Stomach (tissue), 4 donors: ENCODE measurements at regions not wholly inside any gene's neighbourhood (a gene's known extent, or its start where the extent isn't known, plus 50 kb on each side); places are given as distances from the start of the nearest gene placed in this dataset.

Experiments used
- CTCF ChIP-seq, 7 experiments: fragments of 450-650 bp in 4 of 7; fragments of 200-600 bp in 3 of 7; sonication (generic) in 3 of 7; IDR thresholded peaks; one replicate each; pipeline ENCODE4 v1.5.1; 2016 to 2019; ENCODE audit warnings: antibody characterized with exemption in 7 of 7, control low read depth in 2 of 7, mild to moderate bottlenecking in 1 of 7
- EP300 ChIP-seq: sonication (generic); formaldehyde crosslinking; IDR thresholded peaks from one replicate; pipeline ENCODE4 v1.6.1; 2017; ENCODE audit warnings: antibody characterized with exemption
- POLR2A ChIP-seq, 4 donors: fragments of 450-650 bp; IDR thresholded peaks; one replicate each; pipeline ENCODE4 v1.6.1; 2016; ENCODE audit warnings: antibody characterized with exemption in 4 of 4, control low read depth in 2 of 4, mild to moderate bottlenecking in 1 of 4, moderate library complexity in 1 of 4

GRCh38 chr9:26013199-26013598, 335.0 kb upstream of the TUSC1 start:
- TF ChIP-seq CTCF (IDR thresholded peaks at IDR 0.05) (no peak), EP300 (no peak), POLR2A (IDR thresholded peaks at IDR 0.05) (no peak)
